OCI-LY7 (cell line): ENCODE measurements at regions not wholly inside any gene's neighbourhood (a gene's known extent, or its start where the extent isn't known, plus 50 kb on each side); places are given as distances from the start of the nearest gene placed in this dataset.

Source experiments
- CTCF ChIP-seq: fragments of 200-600 bp; sonication (generic); conservative IDR thresholded peaks from 2 replicates; pipeline ENCODE4 v1.5.1; 2014; ENCODE audit warnings: mild to moderate bottlenecking, antibody characterized with exemption, low read length, moderate library complexity, mixed read lengths
- EZH2phosphoT487 ChIP-seq: fragments of 200-600 bp; sonication (generic); IDR thresholded peaks from 2 replicates; pipeline ENCODE4 v1.6.1; 2018; ENCODE audit warnings: low read depth, borderline replicate concordance, mild to moderate bottlenecking, mixed run types, antibody characterized with exemption, low read length, moderate library complexity, mixed read lengths

GRCh38 chr3:74808506-74809275 is 194.2 kb upstream of the CNTN3 start:
- TF ChIP-seq CTCF (no peak), EZH2phosphoT487 (no peak)
